ENCODE measurements at regions not wholly inside any gene's neighbourhood (a gene's known extent, or its start where the extent isn't known, plus 50 kb on each side); places are given as distances from the start of the nearest gene placed in this dataset.

GRCh38 chr10:113243311-113243710 is 293.3 kb downstream of the TCF7L2 start:
- Histone ChIP-seq H3K4me3 (ENCODE audit: low read length in 2 of 2) (no peak overlapping the region), H3K27ac (replicated peaks; ENCODE audit: low read length) (no peak overlapping the region), H2BK12ac (ENCODE audit: low read length) (no peak overlapping the region), H3K14ac (ENCODE audit: low read length) (no peak overlapping the region), H3K9me3 (replicated peaks in 1 of 2; ENCODE audit: control insufficient read depth in 2 of 2, insufficient read depth in 1 of 2, low read depth in 1 of 2, low read length in 2 of 2) (peaks cover 0 to 3% of the 10 kb centered on the region in 2 donors), H4K91ac (ENCODE audit: low read depth, low read length, poor library complexity) (no peak overlapping the region), H3K9ac (ENCODE audit: low read depth, low read length, poor library complexity) (no peak overlapping the region), H2BK120ac (ENCODE audit: low read depth, low read length) (no peak overlapping the region), H3K79me1 (ENCODE audit: low read depth, low read length) (no peaks in the 10 kb centered on the region), H3K4ac (ENCODE audit: low read length) (no peak overlapping the region), H3K27me3 (ENCODE audit: control insufficient read depth in 3 of 3, insufficient read depth in 3 of 3, low read depth in 1 of 3, low read length in 3 of 3) (peaks cover 0 to 22% (median 0%) of the 10 kb centered on the region in 3 experiments), H2BK5ac (ENCODE audit: low read length) (no peak overlapping the region), H3K23ac (ENCODE audit: low read depth, low read length, poor library complexity) (no peak overlapping the region), H4K8ac (ENCODE audit: low read depth, low read length) (no peak overlapping the region), H2BK15ac (ENCODE audit: low read length) (no peak overlapping the region), H3K18ac (ENCODE audit: low read length) (no peak overlapping the region), H3K4me1 (ENCODE audit: control insufficient read depth in 2 of 2, insufficient read depth in 1 of 2, low read depth in 1 of 2, low read length in 2 of 2) (no peaks in the 10 kb centered on the region), H3K4me2 (ENCODE audit: insufficient read depth, low read length, poor library complexity, severe bottlenecking) (no peak overlapping the region), H2AFZ (ENCODE audit: low read length) (no peak overlapping the region), H2AK5ac (ENCODE audit: low read depth, low read length) (peak overlapping the region; percentile 5), H3K36me3 (replicated peaks in 1 of 2; ENCODE audit: control insufficient read depth in 2 of 2, insufficient read depth in 2 of 2, low read length in 2 of 2) (no peaks in the 10 kb centered on the region)
- WGBS, 2 donors (ENCODE audit: extremely low coverage in 2 of 2, insufficient read length in 2 of 2, insufficient replicate concordance in 1 of 2) = no CpG with 5 or more reads among the region's 2 CpGs
- DNase-seq (ENCODE audit: low spot score) = no peak

- Histone ChIP-seq H3K14ac (ENCODE audit: low read length) (no peak overlapping the region), H3K27me3 (ENCODE audit: control insufficient read depth in 3 of 3, insufficient read depth in 3 of 3, low read depth in 1 of 3, low read length in 3 of 3) (peaks cover 0 to 25% (median 0%) of the 10 kb centered on the region in 3 experiments), H3K27ac (replicated peaks; ENCODE audit: low read length) (no peak overlapping the region)
These were observed 294.7 kb downstream of the TCF7L2 start for GRCh38 chr10:113244750-113245149.

GRCh38 chr10:113245286-113245685 is 295.2 kb downstream of the TCF7L2 start:
- Histone ChIP-seq H3K79me1 (ENCODE audit: low read depth, low read length) (no peaks in the 10 kb centered on the region), H3K4me2 (ENCODE audit: insufficient read depth, low read length, poor library complexity, severe bottlenecking) (no peak overlapping the region), H3K4me1 (ENCODE audit: control insufficient read depth in 2 of 2, insufficient read depth in 1 of 2, low read depth in 1 of 2, low read length in 2 of 2) (no peaks in the 10 kb centered on the region), H2BK12ac (ENCODE audit: low read length) (no peak overlapping the region), H3K18ac (ENCODE audit: low read length) (no peak overlapping the region), H2BK15ac (ENCODE audit: low read length) (no peak overlapping the region), H4K8ac (ENCODE audit: low read depth, low read length) (no peak overlapping the region), H3K9ac (ENCODE audit: low read depth, low read length, poor library complexity) (no peak overlapping the region), H3K23ac (ENCODE audit: low read depth, low read length, poor library complexity) (no peak overlapping the region), H3K27ac (replicated peaks; ENCODE audit: low read length) (no peak overlapping the region), H2AFZ (ENCODE audit: low read length) (no peak overlapping the region), H2BK5ac (ENCODE audit: low read length) (no peak overlapping the region), H4K91ac (ENCODE audit: low read depth, low read length, poor library complexity) (no peak overlapping the region), H2BK120ac (ENCODE audit: low read depth, low read length) (no peak overlapping the region), H2AK5ac (ENCODE audit: low read depth, low read length) (no peak overlapping the region), H3K9me3 (replicated peaks in 1 of 2; ENCODE audit: control insufficient read depth in 2 of 2, insufficient read depth in 1 of 2, low read depth in 1 of 2, low read length in 2 of 2) (peaks cover 0 to 3% of the 10 kb centered on the region in 2 donors), H3K36me3 (replicated peaks in 1 of 2; ENCODE audit: control insufficient read depth in 2 of 2, insufficient read depth in 2 of 2, low read length in 2 of 2) (no peaks in the 10 kb centered on the region), H3K4ac (ENCODE audit: low read length) (no peak overlapping the region), H3K27me3 (ENCODE audit: control insufficient read depth in 3 of 3, insufficient read depth in 3 of 3, low read depth in 1 of 3, low read length in 3 of 3) (peaks cover 0 to 25% (median 0%) of the 10 kb centered on the region in 3 experiments), H3K4me3 (ENCODE audit: low read length in 2 of 2) (no peak overlapping the region), H3K14ac (ENCODE audit: low read length) (no peak overlapping the region)
- DNase-seq (ENCODE audit: low spot score) = no peak
- WGBS, 2 donors (ENCODE audit: extremely low coverage in 2 of 2, insufficient read length in 2 of 2, insufficient replicate concordance in 1 of 2) = no CpG with 5 or more reads among the region's 3 CpGs

More at GRCh38 chr10:113244750-113245149, 294.7 kb downstream of the TCF7L2 start:
- no peak overlapping the region for H4K8ac ChIP-seq (ENCODE audit: low read depth, low read length)
- no peak overlapping the region for H2BK15ac ChIP-seq (ENCODE audit: low read length)
- no peak overlapping the region for H3K18ac ChIP-seq (ENCODE audit: low read length)
- H3K23ac ChIP-seq (ENCODE audit: low read depth, low read length, poor library complexity) = no peak overlapping the region
- H3K79me1 ChIP-seq (ENCODE audit: low read depth, low read length) = no peaks in the 10 kb centered on the region
- no peak overlapping the region for H3K9ac ChIP-seq (ENCODE audit: low read depth, low read length, poor library complexity)
- no peak overlapping the region for H3K4me2 ChIP-seq (ENCODE audit: insufficient read depth, low read length, poor library complexity, severe bottlenecking)
- H3K9me3 ChIP-seq (replicated peaks in 1 of 2; ENCODE audit: control insufficient read depth in 2 of 2, insufficient read depth in 1 of 2, low read depth in 1 of 2, low read length in 2 of 2) = peaks cover 0 to 3% of the 10 kb centered on the region in 2 donors
- H3K36me3 ChIP-seq (replicated peaks in 1 of 2; ENCODE audit: control insufficient read depth in 2 of 2, insufficient read depth in 2 of 2, low read length in 2 of 2) = no peaks in the 10 kb centered on the region
- no peak overlapping the region for H3K4me3 ChIP-seq (ENCODE audit: low read length in 2 of 2)
- no peak overlapping the region for H3K4ac ChIP-seq (ENCODE audit: low read length)
- no peak for DNase-seq (ENCODE audit: low spot score)
- no peak overlapping the region for H4K91ac ChIP-seq (ENCODE audit: low read depth, low read length, poor library complexity)
- H2AK5ac ChIP-seq (ENCODE audit: low read depth, low read length) = no peak overlapping the region
- no peak overlapping the region for H2BK120ac ChIP-seq (ENCODE audit: low read depth, low read length)
- no peak overlapping the region for H2BK5ac ChIP-seq (ENCODE audit: low read length)
- H2BK12ac ChIP-seq (ENCODE audit: low read length) = no peak overlapping the region
- WGBS, 2 donors (ENCODE audit: extremely low coverage in 2 of 2, insufficient read length in 2 of 2, insufficient replicate concordance in 1 of 2) = no CpG with 5 or more reads among the region's 5 CpGs
- H2AFZ ChIP-seq (ENCODE audit: low read length) = no peak overlapping the region
- no peaks in the 10 kb centered on the region for H3K4me1 ChIP-seq (ENCODE audit: control insufficient read depth in 2 of 2, insufficient read depth in 1 of 2, low read depth in 1 of 2, low read length in 2 of 2)

GRCh38 chr10:113247050-113247449 is 297.0 kb downstream of the TCF7L2 start:
- Histone ChIP-seq H3K79me1 (ENCODE audit: low read depth, low read length) (no peaks in the 10 kb centered on the region), H3K4me1 (ENCODE audit: control insufficient read depth in 2 of 2, insufficient read depth in 1 of 2, low read depth in 1 of 2, low read length in 2 of 2) (no peaks in the 10 kb centered on the region), H4K8ac (ENCODE audit: low read depth, low read length) (no peak overlapping the region), H3K9me3 (replicated peaks in 1 of 2; ENCODE audit: control insufficient read depth in 2 of 2, insufficient read depth in 1 of 2, low read depth in 1 of 2, low read length in 2 of 2) (peaks cover 0 to 3% of the 10 kb centered on the region in 2 donors), H2BK12ac (ENCODE audit: low read length) (no peak overlapping the region), H3K27me3 (ENCODE audit: control insufficient read depth in 3 of 3, insufficient read depth in 3 of 3, low read depth in 1 of 3, low read length in 3 of 3) (peaks cover 0 to 34% (median 0%) of the 10 kb centered on the region in 3 experiments), H3K4me2 (ENCODE audit: insufficient read depth, low read length, poor library complexity, severe bottlenecking) (no peak overlapping the region), H2BK120ac (ENCODE audit: low read depth, low read length) (no peak overlapping the region), H2AK5ac (ENCODE audit: low read depth, low read length) (no peak overlapping the region), H3K9ac (ENCODE audit: low read depth, low read length, poor library complexity) (no peak overlapping the region), H3K27ac (replicated peaks; ENCODE audit: low read length) (no peak overlapping the region), H4K91ac (ENCODE audit: low read depth, low read length, poor library complexity) (no peak overlapping the region), H3K36me3 (replicated peaks in 1 of 2; ENCODE audit: control insufficient read depth in 2 of 2, insufficient read depth in 2 of 2, low read length in 2 of 2) (no peaks in the 10 kb centered on the region), H3K4me3 (ENCODE audit: low read length in 2 of 2) (no peak overlapping the region), H2AFZ (ENCODE audit: low read length) (no peak overlapping the region), H2BK15ac (ENCODE audit: low read length) (no peak overlapping the region), H3K14ac (ENCODE audit: low read length) (no peak overlapping the region), H2BK5ac (ENCODE audit: low read length) (no peak overlapping the region), H3K23ac (ENCODE audit: low read depth, low read length, poor library complexity) (no peak overlapping the region), H3K4ac (ENCODE audit: low read length) (no peak overlapping the region), H3K18ac (ENCODE audit: low read length) (no peak overlapping the region)
- DNase-seq (ENCODE audit: low spot score) = no peak
- no CpG with 5 or more reads among the region's 5 CpGs for WGBS, 2 donors (ENCODE audit: extremely low coverage in 2 of 2, insufficient read length in 2 of 2, insufficient replicate concordance in 1 of 2)

Data from neuronal stem cell (in vitro differentiated cells).